HAP-1 (cell line): ENCODE measurements at regions not wholly inside any gene's neighbourhood (a gene's known extent, or its start where the extent isn't known, plus 50 kb on each side); places are given as distances from the start of the nearest gene placed in this dataset.

Experiments
- DNase-seq, 2 experiments: peaks; one replicate each; pipeline ENCODE4 v3.0.0-alpha.2; 2016 to 2020; ENCODE audit warnings: low spot score in 2 of 2
- H3K27me3 ChIP-seq: fragments of 250-450 bp; sonication (Bioruptor Pico); 2 replicates; pipeline ENCODE4 v1.5.1; 2020; ENCODE audit warnings: low read depth, mild to moderate bottlenecking, moderate library complexity
- H3K36me3 ChIP-seq: fragments of 250-450 bp; sonication (Bioruptor Pico); replicated peaks from 2 replicates; pipeline ENCODE4 v1.5.1; 2020; ENCODE audit warnings: mild to moderate bottlenecking
- H3K4me1 ChIP-seq: fragments of 250-450 bp; sonication (Bioruptor Pico); 2 replicates; pipeline ENCODE4 v1.5.1; 2020; ENCODE audit warnings: mild to moderate bottlenecking
- H3K4me3 ChIP-seq: fragments of 250-450 bp; sonication (Bioruptor Pico); 2 replicates; pipeline ENCODE4 v1.5.1; 2020; ENCODE audit warnings: mild to moderate bottlenecking, moderate library complexity
- H3K9me3 ChIP-seq: fragments of 250-450 bp; sonication (Bioruptor Pico); 2 replicates; pipeline ENCODE4 v1.5.1; 2020; ENCODE audit warnings: mild to moderate bottlenecking, moderate library complexity
- in situ Hi-C: fragments of 300-500 bp; cut with MboI; formaldehyde crosslinking; loops from 3 replicates; pipeline ENCODE4 v1.14.3; 2020; ENCODE audit warnings: low sequenced_read_pairs, inconsistent platforms, mixed read lengths

GRCh38 chrX:68912113-68912512 lies 83.3 kb downstream of the EFNB1 start:
- no peaks in the 10 kb centered on the region for H3K9me3 ChIP-seq
- no peaks in the 10 kb centered on the region for H3K4me1 ChIP-seq
- no peak overlapping the region for H3K4me3 ChIP-seq

DNA sequence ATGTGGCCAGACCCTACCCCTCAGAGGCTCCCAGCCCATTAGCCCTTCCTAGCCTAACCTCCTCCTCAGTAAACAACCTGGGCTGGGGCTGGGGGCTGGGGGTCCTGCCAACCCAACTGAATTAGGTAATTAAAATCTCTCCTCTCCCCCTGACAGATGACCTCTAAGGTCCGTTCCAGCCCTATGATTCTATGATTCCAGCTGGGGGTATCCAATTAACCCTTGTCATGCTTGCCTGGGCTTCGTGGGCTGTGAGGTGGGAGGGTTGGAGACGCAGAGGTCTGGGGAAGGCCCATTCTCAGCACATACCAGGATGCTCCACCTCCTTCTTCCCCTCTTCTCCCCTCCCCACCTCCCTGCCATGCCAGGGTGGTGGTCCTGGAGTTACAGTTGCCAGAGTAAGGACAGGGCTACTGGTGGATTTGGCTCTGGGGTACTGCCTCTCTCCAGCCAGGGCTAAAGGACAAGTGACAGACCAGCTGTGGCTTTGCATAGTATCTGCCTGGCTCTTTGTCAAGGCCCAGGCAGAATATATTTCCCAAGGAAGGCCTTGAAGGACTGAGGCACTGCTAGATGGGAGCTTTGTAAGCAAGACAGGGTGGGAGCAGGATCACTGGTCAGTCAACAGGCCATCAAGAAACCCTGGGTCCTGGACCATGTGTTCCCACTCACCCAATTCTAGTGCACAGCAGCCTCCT lies 82.1 kb downstream of the EFNB1 start:
- no peaks in the 10 kb centered on the region for H3K27me3 ChIP-seq
- DNase-seq: no peak
- H3K9me3 ChIP-seq: no peaks in the 10 kb centered on the region
- H3K4me3 ChIP-seq: no peak overlapping the region
- in situ Hi-C loops: no loop called here
- no peaks in the 10 kb centered on the region for H3K4me1 ChIP-seq
- H3K36me3 ChIP-seq: no peaks in the 10 kb centered on the region

More at GRCh38 chrX:68912113-68912512, 83.3 kb downstream of the EFNB1 start:
- no peaks in the 10 kb centered on the region for H3K36me3 ChIP-seq
- in situ Hi-C loops: no loop called here
- H3K27me3 ChIP-seq: no peaks in the 10 kb centered on the region
- DNase-seq: no peak

GRCh38 chrX:68909945-68910344 lies 81.1 kb downstream of the EFNB1 start:
- Histone ChIP-seq H3K4me1 (no peaks in the 10 kb centered on the region), H3K27me3 (no peaks in the 10 kb centered on the region), H3K4me3 (no peak overlapping the region), H3K9me3 (no peaks in the 10 kb centered on the region), H3K36me3 (no peaks in the 10 kb centered on the region)
- in situ Hi-C loops: no loop called here
- DNase-seq: no peak

- H3K36me3 ChIP-seq: no peaks in the 10 kb centered on the region
- in situ Hi-C loops: no loop called here
These were observed 79.2 kb downstream of the EFNB1 start for GRCh38 chrX:68908071-68908470.

DNA sequence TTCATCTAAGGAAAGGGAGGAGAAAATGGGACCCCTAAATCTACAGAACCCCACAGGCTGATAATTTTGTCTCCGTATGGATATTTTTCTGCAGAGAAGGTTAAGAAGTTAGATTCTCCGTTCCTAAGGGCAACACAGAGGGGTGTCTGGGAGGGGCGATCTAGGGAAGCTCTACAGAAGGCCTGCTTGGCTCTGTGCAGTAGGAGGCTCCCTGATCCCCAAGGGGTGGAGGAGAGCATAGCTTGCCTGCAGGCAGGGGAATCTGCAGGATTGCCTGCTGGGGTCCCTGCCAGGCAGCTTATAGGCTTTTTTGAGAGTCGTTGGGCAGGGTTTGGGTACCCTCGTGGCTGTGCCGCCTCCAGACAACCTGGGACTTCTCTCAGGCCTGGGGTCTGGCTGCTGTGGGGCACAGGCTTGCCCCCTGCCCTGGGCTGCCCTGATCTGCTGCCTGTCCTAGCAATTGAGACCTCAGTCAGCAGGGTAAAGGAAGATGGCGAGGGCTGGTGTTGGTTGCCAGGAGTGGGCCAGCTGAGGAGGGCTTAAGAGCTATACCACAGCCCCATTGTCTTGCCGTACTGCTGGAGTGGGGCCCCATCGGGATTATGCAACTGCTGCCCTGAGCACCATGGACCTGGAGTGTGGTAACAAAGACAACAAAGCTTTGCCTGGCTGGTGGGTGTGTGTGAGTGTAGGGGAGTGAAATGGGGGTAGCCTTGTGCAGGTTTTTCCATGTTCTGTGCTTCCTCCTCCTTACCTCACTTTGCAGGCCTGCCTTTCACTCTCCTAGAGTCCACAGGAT lies 74.1 kb downstream of the EFNB1 start:
- in situ Hi-C loops: no loop called here

More at GRCh38 chrX:68908071-68908470, 79.2 kb downstream of the EFNB1 start:
- H3K9me3 ChIP-seq: no peaks in the 10 kb centered on the region
- no peaks in the 10 kb centered on the region for H3K27me3 ChIP-seq
- no peak overlapping the region for H3K4me3 ChIP-seq
- H3K4me1 ChIP-seq: peaks cover 3% of the 10 kb centered on the region; the same call in 1 of the 2 replicates
- no peak for DNase-seq

DNA sequence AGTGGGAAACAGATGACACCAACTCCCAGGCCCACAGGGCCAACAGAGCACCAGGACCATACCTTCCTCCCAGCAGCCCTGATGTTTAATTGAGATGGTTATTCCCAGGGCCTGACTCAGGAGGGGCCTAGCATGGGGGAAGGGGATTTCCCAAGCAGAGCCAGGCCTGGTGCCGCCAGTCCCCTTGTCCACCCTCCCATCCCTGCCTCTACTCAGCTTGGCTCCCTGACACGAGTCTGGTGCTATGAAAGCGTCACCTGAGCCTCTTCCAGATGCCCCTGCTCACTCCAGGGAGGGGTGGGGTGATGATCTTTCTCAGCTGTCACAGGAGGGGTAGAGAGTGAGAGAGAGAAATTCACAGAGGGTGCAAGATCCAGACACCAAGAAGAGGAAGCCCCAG lies 72.7 kb downstream of the EFNB1 start:
- no peak for DNase-seq
- no peaks in the 10 kb centered on the region for H3K36me3 ChIP-seq
- peaks cover 3% of the 10 kb centered on the region; the same call in 1 of the 2 replicates for H3K4me1 ChIP-seq
- H3K27me3 ChIP-seq: no peaks in the 10 kb centered on the region
- in situ Hi-C loops: no loop called here
- no peaks in the 10 kb centered on the region for H3K9me3 ChIP-seq
- H3K4me3 ChIP-seq: no peak overlapping the region

More for the DNA sequence above, 74.1 kb downstream of the EFNB1 start:
- H3K4me3 ChIP-seq: no peak overlapping the region
- no peaks in the 10 kb centered on the region for H3K36me3 ChIP-seq
- H3K9me3 ChIP-seq: no peaks in the 10 kb centered on the region
- peaks cover 3% of the 10 kb centered on the region; the same call in 1 of the 2 replicates for H3K4me1 ChIP-seq
- DNase-seq: peak in 1 of 2 experiments; percentile 54
- H3K27me3 ChIP-seq: no peaks in the 10 kb centered on the region

DNA sequence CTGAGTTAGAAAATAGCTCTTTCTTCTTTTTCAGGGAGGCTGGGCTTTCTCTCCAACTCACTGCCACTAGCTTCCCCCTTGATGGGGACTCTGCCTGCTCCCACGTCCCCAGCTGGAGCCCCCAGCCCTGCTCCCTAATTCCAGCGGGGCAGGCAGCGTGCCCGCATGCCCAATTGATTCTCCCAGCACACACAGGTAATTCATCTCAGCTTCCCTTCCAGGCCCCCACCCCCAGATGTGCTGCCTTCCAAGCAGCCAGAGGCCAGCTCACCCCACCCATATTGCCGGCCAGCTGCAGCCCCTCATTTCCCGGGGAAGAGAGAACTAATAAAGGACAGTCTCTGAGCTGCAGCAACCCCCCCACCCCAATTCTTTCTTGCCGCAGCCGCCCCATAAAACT lies 69.8 kb downstream of the EFNB1 start:
- Histone ChIP-seq H3K27me3 (no peaks in the 10 kb centered on the region), H3K36me3 (no peaks in the 10 kb centered on the region), H3K4me1 (peaks cover 12% of the 10 kb centered on the region), H3K4me3 (no peak overlapping the region), H3K9me3 (no peaks in the 10 kb centered on the region)
- in situ Hi-C loops: no loop called here
- DNase-seq: no peak

GRCh38 chrX:68897118-68897945 lies 68.5 kb downstream of the EFNB1 start:
- in situ Hi-C loops: no loop called here
- H3K4me3 ChIP-seq: no peak overlapping the region
- peaks cover 10% of the 10 kb centered on the region for H3K4me1 ChIP-seq
- no peaks in the 10 kb centered on the region for H3K27me3 ChIP-seq
- DNase-seq: no peak
- no peaks in the 10 kb centered on the region for H3K9me3 ChIP-seq
- H3K36me3 ChIP-seq: no peaks in the 10 kb centered on the region

- DNase-seq: no peak
- no peaks in the 10 kb centered on the region for H3K36me3 ChIP-seq
- no peak overlapping the region for H3K4me3 ChIP-seq
- peaks cover 10% of the 10 kb centered on the region for H3K4me1 ChIP-seq
- no peaks in the 10 kb centered on the region for H3K9me3 ChIP-seq
- no peaks in the 10 kb centered on the region for H3K27me3 ChIP-seq
- in situ Hi-C loops: no loop called here
These were observed 67.8 kb downstream of the EFNB1 start for GRCh38 chrX:68896581-68896980.

DNA sequence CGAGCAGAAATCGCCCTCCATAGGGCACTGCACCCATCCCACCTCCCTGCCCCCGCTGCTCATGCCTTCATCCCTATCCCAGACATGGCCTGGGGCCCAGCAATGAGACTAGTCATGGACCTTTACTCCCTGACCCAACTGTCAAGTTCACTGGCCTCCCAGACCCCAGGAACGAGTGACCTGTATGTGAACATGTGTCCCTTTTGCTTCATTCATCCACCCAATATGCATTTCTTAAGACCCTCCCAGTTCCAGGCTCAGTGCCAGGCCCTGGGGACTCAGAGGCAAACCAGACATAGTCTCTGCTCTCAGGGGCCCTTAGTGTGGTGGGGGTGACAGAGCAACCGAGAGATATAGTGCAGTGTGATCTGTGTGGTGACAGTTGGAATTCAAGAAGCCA lies 67.0 kb downstream of the EFNB1 start:
- Histone ChIP-seq H3K36me3 (no peaks in the 10 kb centered on the region), H3K27me3 (no peaks in the 10 kb centered on the region), H3K9me3 (no peaks in the 10 kb centered on the region), H3K4me3 (no peak overlapping the region), H3K4me1 (peaks cover 10% of the 10 kb centered on the region)
- peak in 1 of 2 experiments; percentile 34 for DNase-seq
- in situ Hi-C loops: no loop called here

DNA sequence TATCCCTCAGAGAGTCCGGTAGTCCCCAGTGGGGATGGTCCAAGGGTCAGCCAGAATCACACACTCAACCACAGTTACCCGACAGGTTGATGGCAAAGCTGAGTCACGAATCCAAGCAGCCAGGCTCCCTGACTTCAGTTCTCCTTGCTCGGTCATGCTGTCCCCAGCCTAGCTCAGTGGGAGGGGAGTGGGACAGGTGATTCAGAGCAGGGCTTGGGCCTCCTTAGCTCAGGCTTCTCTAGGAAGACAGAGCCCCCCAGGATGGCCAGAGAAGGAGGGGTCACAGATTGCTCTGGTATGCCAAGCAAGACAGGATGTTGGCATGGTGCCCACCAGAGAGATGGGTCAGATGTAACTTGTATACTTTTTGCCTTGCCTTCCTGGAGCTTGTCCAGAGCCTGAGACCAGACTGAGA lies 66.5 kb downstream of the EFNB1 start:
- Histone ChIP-seq H3K27me3 (no peaks in the 10 kb centered on the region), H3K4me3 (no peak overlapping the region), H3K9me3 (no peaks in the 10 kb centered on the region), H3K36me3 (no peaks in the 10 kb centered on the region), H3K4me1 (peaks cover 10% of the 10 kb centered on the region)
- DNase-seq: no peak
- in situ Hi-C loops: no loop called here

GRCh38 chrX:68894513-68895340 lies 65.9 kb downstream of the EFNB1 start:
- in situ Hi-C loops: no loop called here
- Histone ChIP-seq H3K9me3 (no peaks in the 10 kb centered on the region), H3K4me3 (no peak overlapping the region), H3K36me3 (no peaks in the 10 kb centered on the region), H3K27me3 (no peaks in the 10 kb centered on the region), H3K4me1 (peaks cover 10% of the 10 kb centered on the region)
- peak; percentile 19 to 64 for DNase-seq

DNA sequence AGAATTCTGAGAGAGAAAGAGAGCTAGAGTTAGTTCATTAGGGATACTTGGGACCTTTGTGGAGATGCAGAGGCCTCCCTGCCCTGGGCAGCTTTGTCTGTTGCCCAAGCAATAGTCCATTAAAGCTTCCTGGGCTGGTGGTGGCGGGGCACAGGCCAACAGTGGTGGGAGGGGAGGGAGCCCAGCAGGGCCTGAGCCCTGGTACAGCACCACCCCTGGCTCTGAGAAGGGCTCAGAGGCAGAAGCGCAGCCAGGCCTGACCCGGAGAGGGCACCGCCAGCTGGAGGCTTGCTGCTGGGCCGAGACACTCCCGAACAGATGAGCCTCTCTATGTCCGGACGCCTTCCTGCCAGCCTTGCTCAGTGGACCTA lies 65.3 kb downstream of the EFNB1 start:
- H3K27me3 ChIP-seq: peaks cover 3% of the 10 kb centered on the region; the same call in 1 of the 2 replicates
- DNase-seq: no peak
- H3K9me3 ChIP-seq: no peaks in the 10 kb centered on the region
- peaks cover 10% of the 10 kb centered on the region for H3K4me1 ChIP-seq
- H3K4me3 ChIP-seq: no peak overlapping the region
- H3K36me3 ChIP-seq: no peaks in the 10 kb centered on the region
- in situ Hi-C loops: no loop called here
